IMR-90 (cell line): ENCODE measurements at regions not wholly inside any gene's neighbourhood (a gene's known extent, or its start where the extent isn't known, plus 50 kb on each side); places are given as distances from the start of the nearest gene placed in this dataset.

Experiments
- ATAC-seq: fragments of 200-7000 bp; cut with Tn5 transposase; 2 replicates; pipeline ENCODE4 v1.9.1; 2020; ENCODE audit warnings: low read depth, mild to moderate bottlenecking, moderate library complexity
- BruUV-seq: library from RNA; stranded (reverse); fragments of 400-500 nt; replicated peaks from 2 replicates; lab custom pipeline; 2021; lab: Mats Ljungman, UMichigan
- CTCF ChIA-PET: fragments of 300-600 bp; formaldehyde crosslinking; extraction: SDS; loops from one replicate; lab custom pipeline; 2021; ENCODE audit warnings: antibody characterized with exemption; lab: Yijun Ruan, JAX
- POLR2A ChIA-PET: fragments of 300-600 bp; sonication (Branson Sonifier 250); formaldehyde crosslinking; loops from one replicate; lab custom pipeline; 2022; ENCODE audit warnings: antibody characterized with exemption; ENCODE audit not compliant: unreplicated experiment; lab: Charles Lee
- DNase-seq: peaks from one replicate; pipeline ENCODE4 v3.0.0; 2013
- H2AFZ ChIP-seq: replicated peaks from 2 replicates; pipeline ENCODE3; 2013; ENCODE audit warnings: low read length, mild to moderate bottlenecking; ENCODE audit not compliant: poor library complexity
- H2AK5ac ChIP-seq: 2 replicates; pipeline ENCODE4 v1.6.1; 2013; ENCODE audit warnings: low read depth, low read length, inconsistent platforms
- H2AK9ac ChIP-seq: replicated peaks from 2 replicates; pipeline ENCODE3; 2013; ENCODE audit warnings: mild to moderate bottlenecking, low read depth, low read length, moderate library complexity; ENCODE audit not compliant: poor library complexity
- H2BK120ac ChIP-seq: 2 replicates; pipeline ENCODE4 v1.6.1; 2013; ENCODE audit warnings: low read depth, low read length, inconsistent platforms
- H2BK15ac ChIP-seq: 3 replicates; pipeline ENCODE4 v1.6.1; 2013; ENCODE audit warnings: low read depth, low read length, inconsistent platforms
- H2BK20ac ChIP-seq: 2 replicates; pipeline ENCODE4 v1.6.1; 2013; ENCODE audit warnings: low read depth, mild to moderate bottlenecking, inconsistent platforms, low read length, moderate library complexity
- H2BK5ac ChIP-seq: 2 replicates; pipeline ENCODE4 v1.6.1; 2013; ENCODE audit warnings: mild to moderate bottlenecking, low read depth, low read length, inconsistent platforms; ENCODE audit not compliant: poor library complexity, severe bottlenecking
- H3K14ac ChIP-seq: replicated peaks from 2 replicates; pipeline ENCODE4 v1.6.1; 2013; ENCODE audit warnings: low read depth, low read length, inconsistent platforms
- H3K18ac ChIP-seq: 2 replicates; pipeline ENCODE4 v1.6.1; 2013; ENCODE audit warnings: low read depth, low read length, control low read depth
- H3K23ac ChIP-seq: 2 replicates; pipeline ENCODE4 v1.6.1; 2013; ENCODE audit warnings: low read depth, low read length, inconsistent platforms
- H3K27ac ChIP-seq: 2 replicates; pipeline ENCODE4 v1.5.1; 2013; ENCODE audit warnings: mild to moderate bottlenecking, control low read depth, low read length; ENCODE audit not compliant: insufficient read depth
- H3K27me3 ChIP-seq: 2 replicates; pipeline ENCODE4 v1.6.1; 2013; ENCODE audit warnings: low read length; ENCODE audit not compliant: control insufficient read depth, insufficient read depth
- H3K36me3 ChIP-seq: 2 replicates; pipeline ENCODE4 v1.6.1; 2013; ENCODE audit warnings: low read length, mixed read lengths; ENCODE audit not compliant: control insufficient read depth, insufficient read depth
- H3K4ac ChIP-seq: 2 replicates; pipeline ENCODE4 v1.6.1; 2013; ENCODE audit warnings: low read depth, low read length, inconsistent platforms
- H3K4me1 ChIP-seq: 2 replicates; pipeline ENCODE4 v1.6.1; 2013; ENCODE audit warnings: low read length, mixed read lengths; ENCODE audit not compliant: control insufficient read depth, insufficient read depth
- H3K4me2 ChIP-seq: 2 replicates; pipeline ENCODE4 v1.6.1; 2013; ENCODE audit warnings: low read depth, mild to moderate bottlenecking, control low read depth, low read length, moderate library complexity
- H3K4me3 ChIP-seq: 2 replicates; pipeline ENCODE4 v1.5.1; 2013; ENCODE audit warnings: low read depth, mild to moderate bottlenecking, control low read depth, low read length, moderate library complexity; ENCODE audit not compliant: insufficient read depth
- H3K56ac ChIP-seq: 2 replicates; pipeline ENCODE4 v1.6.1; 2013; ENCODE audit warnings: low read length, inconsistent platforms; ENCODE audit not compliant: insufficient read depth; ENCODE audit errors: extremely low read depth
- H3K79me1 ChIP-seq, 2 experiments: 2 replicates each; pipeline ENCODE4 v1.6.1; 2013; ENCODE audit warnings: low read length in 2 of 2, inconsistent platforms in 1 of 2, low read depth in 1 of 2
- H3K9ac ChIP-seq: 2 replicates; pipeline ENCODE4 v1.6.1; 2013; ENCODE audit warnings: low read depth, low read length, control low read depth
- H3K9me1 ChIP-seq: 2 replicates; pipeline ENCODE4 v1.6.1; 2013; ENCODE audit warnings: low read length, inconsistent platforms; ENCODE audit not compliant: insufficient read depth
- H3K9me3 ChIP-seq: 2 replicates; pipeline ENCODE4 v1.6.1; 2013; ENCODE audit warnings: low read length; ENCODE audit not compliant: control insufficient read depth, insufficient read depth
- H4K20me1 ChIP-seq: 2 replicates; pipeline ENCODE4 v1.6.1; 2013; ENCODE audit warnings: low read length, inconsistent platforms; ENCODE audit not compliant: insufficient read depth
- H4K5ac ChIP-seq: 2 replicates; pipeline ENCODE4 v1.6.1; 2013; ENCODE audit warnings: mild to moderate bottlenecking, low read depth, low read length, control low read depth
- H4K8ac ChIP-seq, 2 experiments: 2 replicates each; pipeline ENCODE4 v1.6.1; 2013; ENCODE audit warnings: low read depth in 2 of 2, low read length in 2 of 2, control low read depth in 1 of 2, inconsistent platforms in 1 of 2
- H4K91ac ChIP-seq: 2 replicates; pipeline ENCODE4 v1.6.1; 2013; ENCODE audit warnings: low read depth, low read length, inconsistent platforms; ENCODE audit not compliant: insufficient read depth
- MAFK ChIP-seq: IDR thresholded peaks from 2 replicates; pipeline ENCODE4 v1.6.1; 2012; ENCODE audit warnings: low read depth, low read length, improper control_type of control experiment
- SMC3 ChIP-seq: fragments of 150-350 bp; IDR thresholded peaks from 2 replicates; pipeline ENCODE4 v1.6.1; 2016; ENCODE audit warnings: low read depth, mild to moderate bottlenecking, antibody characterized with exemption, low read length, moderate library complexity
- WGBS, 2 experiments: methylation state at CpG; one replicate each; pipeline versions ENCODE4 v1.1.5 to v1.1.7; 2013; ENCODE audit warnings: missing lambda C conversion rate in 2 of 2; ENCODE audit not compliant: insufficient read length in 1 of 2; ENCODE audit errors: extremely low coverage in 2 of 2; 5-methylcytosine and 5-hydroxymethylcytosine counted together
- dilution Hi-C: fragments of 300-500 bp; cut with HindIII; formaldehyde crosslinking; loops from one replicate; pipeline ENCODE4 v1.14.3; 2018; ENCODE audit warnings: low sequenced_read_pairs; ENCODE audit not compliant: unreplicated experiment
- in situ Hi-C: fragments of 300-500 bp; cut with MboI; formaldehyde crosslinking; loops from 3 replicates; pipeline ENCODE4 v1.14.3; 2019; ENCODE audit warnings: low sequenced_read_pairs, inconsistent platforms, mixed read lengths
- intact Hi-C: fragments of 100-400 bp; cut with micrococcal nuclease; formaldehyde crosslinking; loops from 2 replicates; pipeline ENCODE4 v1.10.0; 2022

GRCh38 chrX:20432048-20432447 lies 165.3 kb upstream of the RPS6KA3 start:
- ATAC-seq, result peak; percentile 68; the same call in 1 of the 2 replicates
- Histone ChIP-seq H3K9me3 (no peaks in the 10 kb centered on the region), H3K36me3 (no peaks in the 10 kb centered on the region), H3K23ac (no peak overlapping the region), H3K56ac (no peak overlapping the region), H3K9me1 (0 out of 2 replicates have a peak, but pooled peaks cover 2% of the 10 kb centered on the region), H3K4me1 (no peaks in the 10 kb centered on the region; the same call in 1 of the 2 replicates), H4K8ac (0 out of 4 replicates have a peak overlapping the region, but pooled peaks of 1 of the 2 experiments have one; percentile 20), H3K18ac (no peak overlapping the region), H3K27ac (no peak overlapping the region), H4K91ac (no peak overlapping the region), H2AFZ (no peak overlapping the region), H4K5ac (no peak overlapping the region), H3K79me1 (no peaks in the 10 kb centered on the region), H3K9ac (no peak overlapping the region), H3K4ac (no peak overlapping the region), H3K4me3 (no peak overlapping the region), H3K4me2 (no peak overlapping the region), H2BK15ac (no peak overlapping the region), H2AK5ac (no peak overlapping the region), H2BK5ac (no peak overlapping the region), H2BK120ac (no peak overlapping the region), H4K20me1 (no peaks in the 10 kb centered on the region), H3K27me3 (peaks cover 3% of the 10 kb centered on the region; the same call in 1 of the 2 replicates), H3K14ac (no peak overlapping the region), H2AK9ac (no peak overlapping the region), H2BK20ac (no peak overlapping the region)
- WGBS, 2 experiments, result 30% methylated on average over 2 of the region's 3 CpGs; no CpG with 5 or more reads in 1 of the 2 experiments
- TF ChIP-seq SMC3, result no peak
- peak; percentile 97 for TF ChIP-seq MAFK
- intact Hi-C loops (no loop called here), in situ Hi-C loops (no loop called here), dilution Hi-C loops (no loop called here)
- POLR2A ChIA-PET, result no interaction called here
- no TSS peak for BruUV-seq
- CTCF ChIA-PET, result no interaction called here
- DNase-seq, result peak; percentile 59
